SHP77 treated with DMSO at 0.1 percent for 48 hours (cell line): ENCODE measurements at regions not wholly inside any gene's neighbourhood (a gene's known extent, or its start where the extent isn't known, plus 50 kb on each side); places are given as distances from the start of the nearest gene placed in this dataset.
"Not testable (repeated sequence)": the region's sequence is repeated elsewhere in the genome, so short reads cannot be mapped to it uniquely, and the experiment has no call there.

ENCODE experiments used
- DNase-seq: peaks from one replicate; lab custom pipeline; 2025; lab: John Stamatoyannopoulos, UW

GRCh38 chr6:6946206-6947155 is 161.3 kb upstream of the RREB1 start:
- DNase-seq: no peak

GRCh38 chr6:6950373-6951145 is 157.2 kb upstream of the RREB1 start:
- no peak for DNase-seq

- no peak for DNase-seq
These were observed 156.4 kb upstream of the RREB1 start for GRCh38 chr6:6951355-6951754.

- no peak for DNase-seq
These were observed 155.3 kb upstream of the RREB1 start for GRCh38 chr6:6952484-6952883.

- DNase-seq: not testable (repeated sequence)
These were observed 154.8 kb upstream of the RREB1 start for GRCh38 chr6:6952927-6953326.

GRCh38 chr6:6960571-6961251 is 147.1 kb upstream of the RREB1 start:
- no peak for DNase-seq

- DNase-seq: no peak
These were observed 145.7 kb upstream of the RREB1 start for GRCh38 chr6:6962086-6962485.

- DNase-seq: no peak
These were observed 145.1 kb upstream of the RREB1 start for GRCh38 chr6:6962699-6963098.

GRCh38 chr6:6963390-6963789 is 144.4 kb upstream of the RREB1 start:
- not testable (repeated sequence) for DNase-seq

- no peak for DNase-seq
These were observed 143.1 kb upstream of the RREB1 start for GRCh38 chr6:6964675-6965074.

- DNase-seq: no peak
These were observed 141.6 kb upstream of the RREB1 start for GRCh38 chr6:6966127-6966526.

- no peak for DNase-seq
These were observed 141.2 kb upstream of the RREB1 start for GRCh38 chr6:6966569-6966968.

- DNase-seq: no peak
These were observed 139.4 kb upstream of the RREB1 start for GRCh38 chr6:6968357-6968730.

GRCh38 chr6:6968731-6969552 is 138.8 kb upstream of the RREB1 start:
- DNase-seq: no peak

- no peak for DNase-seq
These were observed 138.0 kb upstream of the RREB1 start for GRCh38 chr6:6969761-6970223.

- DNase-seq: no peak
These were observed 136.9 kb upstream of the RREB1 start for GRCh38 chr6:6970851-6971250.

- DNase-seq: no peak
These were observed 136.4 kb upstream of the RREB1 start for GRCh38 chr6:6971369-6971768.

GRCh38 chr6:6972456-6972855 is 135.3 kb upstream of the RREB1 start:
- no peak for DNase-seq

GRCh38 chr6:6973721-6974120 is 134.0 kb upstream of the RREB1 start:
- DNase-seq: no peak

GRCh38 chr6:6975459-6976111 is 132.2 kb upstream of the RREB1 start:
- peak; percentile 51 for DNase-seq

- no peak for DNase-seq
These were observed 131.6 kb upstream of the RREB1 start for GRCh38 chr6:6976193-6976592.
